ENCODE measurements at regions not wholly inside any gene's neighbourhood (a gene's known extent, or its start where the extent isn't known, plus 50 kb on each side); places are given as distances from the start of the nearest gene placed in this dataset.

- H3K27ac ChIP-seq (replicated peaks in 1 of 4): no peak overlapping the region
- no peak overlapping the region for H3K4me3 ChIP-seq
- TF ChIP-seq EP300 (IDR thresholded peaks at IDR 0.05) (no peak), POLR2AphosphoS5 (IDR thresholded peaks at IDR 0.05) (no peak), POLR2A (IDR thresholded peaks at IDR 0.05; ENCODE audit: low read depth) (no peak)
- TF ChIP-seq, protein P1, sequence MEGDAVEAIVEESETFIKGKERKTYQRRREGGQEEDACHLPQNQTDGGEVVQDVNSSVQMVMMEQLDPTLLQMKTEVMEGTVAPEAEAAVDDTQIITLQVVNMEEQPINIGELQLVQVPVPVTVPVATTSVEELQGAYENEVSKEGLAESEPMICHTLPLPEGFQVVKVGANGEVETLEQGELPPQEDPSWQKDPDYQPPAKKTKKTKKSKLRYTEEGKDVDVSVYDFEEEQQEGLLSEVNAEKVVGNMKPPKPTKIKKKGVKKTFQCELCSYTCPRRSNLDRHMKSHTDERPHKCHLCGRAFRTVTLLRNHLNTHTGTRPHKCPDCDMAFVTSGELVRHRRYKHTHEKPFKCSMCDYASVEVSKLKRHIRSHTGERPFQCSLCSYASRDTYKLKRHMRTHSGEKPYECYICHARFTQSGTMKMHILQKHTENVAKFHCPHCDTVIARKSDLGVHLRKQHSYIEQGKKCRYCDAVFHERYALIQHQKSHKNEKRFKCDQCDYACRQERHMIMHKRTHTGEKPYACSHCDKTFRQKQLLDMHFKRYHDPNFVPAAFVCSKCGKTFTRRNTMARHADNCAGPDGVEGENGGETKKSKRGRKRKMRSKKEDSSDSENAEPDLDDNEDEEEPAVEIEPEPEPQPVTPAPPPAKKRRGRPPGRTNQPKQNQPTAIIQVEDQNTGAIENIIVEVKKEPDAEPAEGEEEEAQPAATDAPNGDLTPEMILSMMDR (IDR thresholded peaks at IDR 0.05): no peak
- 90% methylated on average over 3 of the region's 3 CpGs for WGBS
- DNase-seq (ENCODE audit: extremely low spot score): no peak
- intact Hi-C loops (cut with DNase I): no loop called here
- peaks cover 0 to 12% (median 1%) of the 10 kb centered on the region in 4 donors for H3K9me3 ChIP-seq
- no peaks in the 10 kb centered on the region for H3K27me3 ChIP-seq
- no peaks in the 10 kb centered on the region for H3K36me3 ChIP-seq
- H3K4me1 ChIP-seq: no peaks in the 10 kb centered on the region
These were observed 132.0 kb upstream of the NFIB start for GRCh38 chr9:14445946-14446345.

GRCh38 chr9:14442956-14443355, 129.0 kb upstream of the NFIB start:
- peaks cover 0 to 12% (median 1%) of the 10 kb centered on the region in 4 donors for H3K9me3 ChIP-seq
- DNase-seq (ENCODE audit: extremely low spot score): no peak
- no peaks in the 10 kb centered on the region for H3K36me3 ChIP-seq
- H3K4me3 ChIP-seq: no peak overlapping the region
- no peak for TF ChIP-seq POLR2AphosphoS5 (IDR thresholded peaks at IDR 0.05)
- no peak for TF ChIP-seq POLR2A (IDR thresholded peaks at IDR 0.05; ENCODE audit: low read depth)
- TF ChIP-seq EP300 (IDR thresholded peaks at IDR 0.05): no peak
- TF ChIP-seq, protein P1 (IDR thresholded peaks at IDR 0.05): no peak
- intact Hi-C loops (cut with DNase I): no loop called here
- no peaks in the 10 kb centered on the region for H3K4me1 ChIP-seq
- no peak overlapping the region for H3K27ac ChIP-seq (replicated peaks in 1 of 4)
- WGBS: 95% methylated on average over 3 of the region's 6 CpGs
- no peaks in the 10 kb centered on the region for H3K27me3 ChIP-seq

- intact Hi-C loops (cut with DNase I): no loop called here
- TF ChIP-seq POLR2AphosphoS5 (IDR thresholded peaks at IDR 0.05): no peak
- TF ChIP-seq EP300 (IDR thresholded peaks at IDR 0.05): no peak
- TF ChIP-seq, protein P1 (IDR thresholded peaks at IDR 0.05): no peak
- no peak for TF ChIP-seq POLR2A (IDR thresholded peaks at IDR 0.05; ENCODE audit: low read depth)
These were observed 128.2 kb upstream of the NFIB start for GRCh38 chr9:14441976-14442651.

DNA sequence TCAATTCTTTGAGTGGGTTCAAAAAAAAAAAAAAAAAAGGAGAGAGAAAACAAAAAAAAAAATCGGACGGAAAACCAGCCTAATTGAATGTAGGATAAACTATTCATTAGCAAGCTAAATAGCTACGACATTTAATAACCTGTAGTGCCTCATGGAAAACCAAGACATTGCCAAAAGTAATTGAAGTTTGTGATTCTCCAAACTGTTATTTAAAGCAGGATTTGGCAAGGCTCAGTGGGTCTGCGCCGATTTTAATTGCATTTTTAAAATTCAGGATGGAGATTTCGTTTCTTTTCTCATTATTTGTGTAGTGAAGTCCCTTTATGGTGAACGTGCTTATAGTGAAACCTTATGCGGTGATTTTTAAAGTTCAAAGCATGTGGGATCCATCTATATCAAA, 127.2 kb upstream of the NFIB start:
- WGBS: 73% methylated on average over 8 of the region's 8 CpGs
- intact Hi-C loops (cut with DNase I): no loop called here
- no peak for DNase-seq (ENCODE audit: extremely low spot score)
- H3K36me3 ChIP-seq: no peaks in the 10 kb centered on the region
- no peaks in the 10 kb centered on the region for H3K27me3 ChIP-seq
- TF ChIP-seq POLR2AphosphoS5 (IDR thresholded peaks at IDR 0.05): no peak
- no peak for TF ChIP-seq POLR2A (IDR thresholded peaks at IDR 0.05; ENCODE audit: low read depth)
- no peak for TF ChIP-seq EP300 (IDR thresholded peaks at IDR 0.05)
- TF ChIP-seq, protein P1 (IDR thresholded peaks at IDR 0.05): no peak
- H3K9me3 ChIP-seq: no peaks in the 10 kb centered on the region
- H3K4me3 ChIP-seq: no peak overlapping the region
- H3K4me1 ChIP-seq: peaks cover 0 to under 1% (median 0%) of the 10 kb centered on the region in 4 donors
- no peak overlapping the region for H3K27ac ChIP-seq (replicated peaks in 1 of 4)

More at GRCh38 chr9:14441976-14442651, 128.2 kb upstream of the NFIB start:
- WGBS: 91% methylated on average over 10 of the region's 10 CpGs
- Histone ChIP-seq H3K4me1 (no peaks in the 10 kb centered on the region), H3K4me3 (no peak overlapping the region), H3K36me3 (no peaks in the 10 kb centered on the region), H3K9me3 (peaks cover 0 to 4% (median 1%) of the 10 kb centered on the region in 4 donors), H3K27me3 (no peaks in the 10 kb centered on the region), H3K27ac (replicated peaks in 1 of 4) (no peak overlapping the region)
- DNase-seq (ENCODE audit: extremely low spot score): no peak

- H3K36me3 ChIP-seq: no peaks in the 10 kb centered on the region
- H3K27me3 ChIP-seq: no peaks in the 10 kb centered on the region
- intact Hi-C loops (cut with DNase I): no loop called here
- peaks cover 0 to 5% (median 0%) of the 10 kb centered on the region in 4 donors for H3K4me1 ChIP-seq
- H3K4me3 ChIP-seq: no peak overlapping the region
- DNase-seq (ENCODE audit: extremely low spot score): no peak
- TF ChIP-seq EP300 (IDR thresholded peaks at IDR 0.05): no peak
- no peak for TF ChIP-seq POLR2AphosphoS5 (IDR thresholded peaks at IDR 0.05)
- TF ChIP-seq, protein P1 (IDR thresholded peaks at IDR 0.05): no peak
- TF ChIP-seq POLR2A (IDR thresholded peaks at IDR 0.05; ENCODE audit: low read depth): no peak
- no peak overlapping the region for H3K27ac ChIP-seq (replicated peaks in 1 of 4)
- no peaks in the 10 kb centered on the region for H3K9me3 ChIP-seq
- WGBS: 88% methylated on average over 4 of the region's 4 CpGs
These were observed 126.1 kb upstream of the NFIB start for GRCh38 chr9:14440062-14440461.
